Loucy (cell line): ENCODE measurements at regions not wholly inside any gene's neighbourhood (a gene's known extent, or its start where the extent isn't known, plus 50 kb on each side); places are given as distances from the start of the nearest gene placed in this dataset.

ENCODE experiments used
- CTCF ChIP-seq: fragments of 200-600 bp; sonication (generic); conservative IDR thresholded peaks from 2 replicates; pipeline ENCODE4 v1.5.1; 2014; ENCODE audit warnings: mild to moderate bottlenecking, antibody characterized with exemption, low read length
- EZH2phosphoT487 ChIP-seq: fragments of 200-600 bp; IDR thresholded peaks from 2 replicates; pipeline ENCODE4 v1.6.1; 2018; ENCODE audit warnings: antibody characterized with exemption, mild to moderate bottlenecking, moderate library complexity, borderline replicate concordance

GRCh38 chr3:190188197-190188596 lies 67.5 kb upstream of the P3H2 start:
- TF ChIP-seq CTCF (no peak), EZH2phosphoT487 (no peak)
